ENCODE measurements at regions not wholly inside any gene's neighbourhood (a gene's known extent, or its start where the extent isn't known, plus 50 kb on each side); places are given as distances from the start of the nearest gene placed in this dataset.

DNA sequence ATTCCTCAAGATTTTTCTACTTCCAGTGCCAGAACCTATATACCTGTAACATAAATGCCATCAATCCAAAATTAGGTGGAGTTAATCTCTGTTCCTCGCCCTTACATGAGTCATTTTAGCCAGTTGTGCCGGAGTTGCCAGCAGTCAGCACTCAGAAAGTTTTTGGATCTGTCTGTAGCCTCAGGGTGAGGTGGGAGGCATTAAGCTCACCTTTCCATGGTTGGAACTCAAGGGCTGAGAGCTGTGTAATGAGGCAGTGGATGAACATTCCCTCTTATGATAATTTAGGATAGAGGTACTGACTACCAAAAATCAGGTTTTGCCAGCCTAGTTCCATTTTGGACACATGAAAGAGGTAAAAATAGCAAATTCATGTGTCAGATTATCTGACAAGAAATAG lies 1553.1 kb upstream of the ADGRL3 start:
- Histone ChIP-seq H3K9me3 (replicated peaks in 1 of 3) (no peaks in the 10 kb centered on the region), H3K4me3 (no peak overlapping the region), H3K36me3 (replicated peaks in 1 of 2) (no peaks in the 10 kb centered on the region), H3K4me1 (replicated peaks in 1 of 2) (no peaks in the 10 kb centered on the region), H3K27me3 (no peaks in the 10 kb centered on the region), H3K27ac (no peak overlapping the region)
- no peak for DNase-seq
- intact Hi-C loops (cut with DNase I), result no loop called here
- WGBS, 4 donors, result 69 to 74% (median 72%) methylated on average over 2 of the region's 2 CpGs
- TF ChIP-seq POLR2A (IDR thresholded peaks at IDR 0.05), result no peak
- TF ChIP-seq, protein P1, sequence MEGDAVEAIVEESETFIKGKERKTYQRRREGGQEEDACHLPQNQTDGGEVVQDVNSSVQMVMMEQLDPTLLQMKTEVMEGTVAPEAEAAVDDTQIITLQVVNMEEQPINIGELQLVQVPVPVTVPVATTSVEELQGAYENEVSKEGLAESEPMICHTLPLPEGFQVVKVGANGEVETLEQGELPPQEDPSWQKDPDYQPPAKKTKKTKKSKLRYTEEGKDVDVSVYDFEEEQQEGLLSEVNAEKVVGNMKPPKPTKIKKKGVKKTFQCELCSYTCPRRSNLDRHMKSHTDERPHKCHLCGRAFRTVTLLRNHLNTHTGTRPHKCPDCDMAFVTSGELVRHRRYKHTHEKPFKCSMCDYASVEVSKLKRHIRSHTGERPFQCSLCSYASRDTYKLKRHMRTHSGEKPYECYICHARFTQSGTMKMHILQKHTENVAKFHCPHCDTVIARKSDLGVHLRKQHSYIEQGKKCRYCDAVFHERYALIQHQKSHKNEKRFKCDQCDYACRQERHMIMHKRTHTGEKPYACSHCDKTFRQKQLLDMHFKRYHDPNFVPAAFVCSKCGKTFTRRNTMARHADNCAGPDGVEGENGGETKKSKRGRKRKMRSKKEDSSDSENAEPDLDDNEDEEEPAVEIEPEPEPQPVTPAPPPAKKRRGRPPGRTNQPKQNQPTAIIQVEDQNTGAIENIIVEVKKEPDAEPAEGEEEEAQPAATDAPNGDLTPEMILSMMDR (IDR thresholded peaks at IDR 0.05), result no peak

- TF ChIP-seq POLR2A (IDR thresholded peaks at IDR 0.05), result no peak
- TF ChIP-seq, protein P1 (IDR thresholded peaks at IDR 0.05), result no peak
Observed at GRCh38 chr4:59647500-59647899, 1552.6 kb upstream of the ADGRL3 start.

GRCh38 chr4:59650861-59651260 lies 1549.3 kb upstream of the ADGRL3 start:
- H3K4me3 ChIP-seq, result no peak overlapping the region
- no peak for TF ChIP-seq POLR2A (IDR thresholded peaks at IDR 0.05)
- TF ChIP-seq, protein P1 (IDR thresholded peaks at IDR 0.05), result no peak

More at GRCh38 chr4:59647500-59647899, 1552.6 kb upstream of the ADGRL3 start:
- intact Hi-C loops (cut with DNase I), result no loop called here
- Histone ChIP-seq H3K27ac (no peak overlapping the region), H3K36me3 (replicated peaks in 1 of 2) (no peaks in the 10 kb centered on the region), H3K27me3 (no peaks in the 10 kb centered on the region), H3K4me1 (replicated peaks in 1 of 2) (no peaks in the 10 kb centered on the region), H3K4me3 (no peak overlapping the region), H3K9me3 (replicated peaks in 1 of 3) (no peaks in the 10 kb centered on the region)
- no peak for DNase-seq

GRCh38 chr4:59655996-59656395 lies 1544.1 kb upstream of the ADGRL3 start:
- Histone ChIP-seq H3K4me1 (replicated peaks in 1 of 2) (no peaks in the 10 kb centered on the region), H3K27me3 (no peaks in the 10 kb centered on the region), H3K4me3 (no peak overlapping the region), H3K9me3 (replicated peaks in 1 of 3) (no peaks in the 10 kb centered on the region), H3K36me3 (replicated peaks in 1 of 2) (no peaks in the 10 kb centered on the region), H3K27ac (no peak overlapping the region)
- intact Hi-C loops (cut with DNase I), result no loop called here
- no peak for DNase-seq
- 78 to 100% (median 88%) methylated on average over 3 to 4 of the region's 4 CpGs for WGBS, 4 donors
- TF ChIP-seq, protein P1 (IDR thresholded peaks at IDR 0.05), result no peak
- TF ChIP-seq POLR2A (IDR thresholded peaks at IDR 0.05), result no peak

More at GRCh38 chr4:59650861-59651260, 1549.3 kb upstream of the ADGRL3 start:
- Histone ChIP-seq H3K27ac (no peak overlapping the region), H3K4me1 (replicated peaks in 1 of 2) (no peaks in the 10 kb centered on the region), H3K9me3 (replicated peaks in 1 of 3) (no peaks in the 10 kb centered on the region), H3K36me3 (replicated peaks in 1 of 2) (no peaks in the 10 kb centered on the region), H3K27me3 (no peaks in the 10 kb centered on the region)
- DNase-seq, result peak in 3 of 7 donors; percentile 18 to 31 (median 19)
- intact Hi-C loops (cut with DNase I), result no loop called here
- 57 to 69% (median 68%) methylated on average over 3 of the region's 3 CpGs for WGBS, 4 donors
